SK-N-SH (cell line): ENCODE measurements at regions not wholly inside any gene's neighbourhood (a gene's known extent, or its start where the extent isn't known, plus 50 kb on each side); places are given as distances from the start of the nearest gene placed in this dataset.

Experiments used
- CTCF ChIA-PET: fragments of 300-600, 350-600 bp; formaldehyde crosslinking; extraction: SDS; loops from one replicate; lab custom pipeline; 2021; lab: Yijun Ruan, JAX
- POLR2A ChIA-PET: fragments of 350-600 bp; sonication (Branson Sonifier 250); formaldehyde crosslinking; extraction: SDS; loops from one replicate; lab custom pipeline; 2020; ENCODE audit warnings: antibody characterized with exemption, inconsistent platforms; lab: Yijun Ruan, JAX
- DNase-seq: peaks from one replicate; pipeline ENCODE4 v3.0.0; 2012
- H2AFZ ChIP-seq: fragments of 200-600 bp; sonication (generic); 2 replicates; pipeline ENCODE4 v1.8.1; 2016; ENCODE audit warnings: antibody characterized with exemption, mild to moderate bottlenecking, low read depth
- H3F3A ChIP-seq: fragments of 200-600 bp; sonication (generic); replicated peaks from 2 replicates; pipeline ENCODE3; 2016; ENCODE audit warnings: antibody characterized with exemption, mild to moderate bottlenecking; ENCODE audit not compliant: insufficient read depth
- H3K27ac ChIP-seq, 2 experiments: fragments of 200-500 bp in 1 of 2; fragments of 200-600 bp in 1 of 2; sonication (Bioruptor generic) in 1 of 2; sonication (generic), shearing (Covaris generic) in 1 of 2; 2 replicates each; pipeline versions ENCODE4 v1.5.1 to v1.6.1; 2014 to 2016; ENCODE audit warnings: low read depth in 2 of 2, inconsistent platforms in 1 of 2, low read length in 1 of 2, mild to moderate bottlenecking in 1 of 2, mixed read lengths in 1 of 2
- H3K27me3 ChIP-seq: fragments of 200-600 bp; sonication (generic), shearing (Covaris generic); 2 replicates; pipeline ENCODE4 v1.6.1; 2016; ENCODE audit warnings: mixed run types; ENCODE audit not compliant: insufficient read depth
- H3K36me3 ChIP-seq, 2 experiments: fragments of 200-500 bp in 1 of 2; fragments of 200-600 bp in 1 of 2; sonication (Bioruptor generic) in 1 of 2; sonication (generic) in 1 of 2; replicated peaks in 1 of 2; 2 replicates each; pipeline versions ENCODE3 to v1.5.1; 2014 to 2016; ENCODE audit warnings: low read length in 1 of 2, mild to moderate bottlenecking in 1 of 2; ENCODE audit not compliant: insufficient read depth in 2 of 2, control insufficient read depth in 1 of 2
- H3K4me1 ChIP-seq, 2 experiments: fragments of 200-500 bp in 1 of 2; fragments of 200-600 bp in 1 of 2; sonication (Bioruptor generic) in 1 of 2; sonication (generic), shearing (Covaris generic) in 1 of 2; 2 replicates each; pipeline versions ENCODE4 v1.5.1 to v1.6.1; 2014 to 2016; ENCODE audit warnings: low read depth in 1 of 2, low read length in 1 of 2, mixed run types in 1 of 2; ENCODE audit not compliant: insufficient read depth in 2 of 2, control insufficient read depth in 1 of 2
- H3K4me2 ChIP-seq: fragments of 200-600 bp; sonication (generic), shearing (Covaris generic); 2 replicates; pipeline ENCODE4 v1.6.1; 2017; ENCODE audit warnings: mixed run types
- H3K4me3 ChIP-seq, 2 experiments: fragments of 200-500 bp in 1 of 2; fragments of 200-600 bp in 1 of 2; sonication (Bioruptor generic) in 1 of 2; sonication (generic), shearing (Covaris generic) in 1 of 2; 2 replicates each; pipeline versions ENCODE4 v1.5.1 to v1.8.1; 2014 to 2016; ENCODE audit warnings: low read depth in 2 of 2, inconsistent platforms in 1 of 2, low read length in 1 of 2, mild to moderate bottlenecking in 1 of 2, mixed read lengths in 1 of 2, moderate library complexity in 1 of 2
- H3K79me2 ChIP-seq: fragments of 200-600 bp; sonication (generic); 2 replicates; pipeline ENCODE4 v1.8.1; 2017; ENCODE audit warnings: mild to moderate bottlenecking; ENCODE audit not compliant: insufficient read depth
- H3K9ac ChIP-seq: fragments of 200-600 bp; sonication (generic); 2 replicates; pipeline ENCODE4 v1.6.1; 2017; ENCODE audit warnings: mixed run types
- H3K9me2 ChIP-seq: fragments of 200-600 bp; sonication (generic); 2 replicates; pipeline ENCODE4 v1.6.1; 2017; ENCODE audit warnings: mixed run types
- H3K9me3 ChIP-seq: fragments of 200-600 bp; sonication (generic); 2 replicates; pipeline ENCODE4 v1.6.1; 2017; ENCODE audit warnings: mixed run types, mild to moderate bottlenecking, moderate library complexity
- H4K20me1 ChIP-seq: fragments of 200-600 bp; sonication (generic); 2 replicates; pipeline ENCODE4 v1.6.1; 2017; ENCODE audit warnings: mild to moderate bottlenecking, mixed run types; ENCODE audit not compliant: insufficient read depth
- CHD2 ChIP-seq: fragments of 150-350 bp; IDR thresholded peaks from 2 replicates; pipeline ENCODE4 v1.6.1; 2018; ENCODE audit warnings: low read length; ENCODE audit not compliant: partially characterized antibody
- ELF1 ChIP-seq: IDR thresholded peaks from 2 replicates; pipeline ENCODE4 v1.4.0; 2012
- FOSL2 ChIP-seq: IDR thresholded peaks from 2 replicates; pipeline ENCODE4 v1.4.0; 2012; ENCODE audit warnings: low read depth, mild to moderate bottlenecking, moderate library complexity, borderline replicate concordance
- FOXM1 ChIP-seq: IDR thresholded peaks from 2 replicates; pipeline ENCODE4 v1.4.0; 2012; ENCODE audit warnings: low read depth, mild to moderate bottlenecking
- JUND ChIP-seq: IDR thresholded peaks from 2 replicates; pipeline ENCODE4 v1.4.0; 2012
- MEF2A ChIP-seq: IDR thresholded peaks from 2 replicates; pipeline ENCODE4 v1.4.0; 2012; ENCODE audit warnings: low read depth, borderline replicate concordance
- NFIC ChIP-seq: IDR thresholded peaks from 2 replicates; pipeline ENCODE4 v1.4.0; 2012; ENCODE audit warnings: borderline replicate concordance
- NRF1 ChIP-seq: IDR thresholded peaks from 2 replicates; pipeline ENCODE4 v1.6.1; 2012; ENCODE audit warnings: low read depth, mild to moderate bottlenecking, low read length
- POLR2AphosphoS5 ChIP-seq: IDR thresholded peaks from 2 replicates; pipeline ENCODE4 v1.6.1; 2012; ENCODE audit warnings: low read depth, low read length
- RAD21 ChIP-seq: IDR thresholded peaks from 2 replicates; pipeline ENCODE4 v1.6.1; 2012; ENCODE audit warnings: mild to moderate bottlenecking, low read length
- RCOR1 ChIP-seq: fragments of 150-350 bp; IDR thresholded peaks from 2 replicates; pipeline ENCODE4 v1.6.1; 2017; ENCODE audit warnings: antibody characterized with exemption, low read length
- RFX5 ChIP-seq: IDR thresholded peaks from 2 replicates; pipeline ENCODE4 v1.6.1; 2012; ENCODE audit warnings: mild to moderate bottlenecking, improper control_type of control experiment, low read length
- RXRA ChIP-seq: IDR thresholded peaks from 2 replicates; pipeline ENCODE4 v1.4.0; 2012; ENCODE audit warnings: low read depth, mild to moderate bottlenecking, borderline replicate concordance
- SIN3A ChIP-seq: IDR thresholded peaks from 2 replicates; pipeline ENCODE4 v1.6.1; 2012; ENCODE audit warnings: low read depth, mild to moderate bottlenecking, low read length, moderate library complexity, borderline replicate concordance
- SMC3 ChIP-seq: IDR thresholded peaks from 2 replicates; pipeline ENCODE4 v1.6.1; 2012; ENCODE audit warnings: low read depth, low read length, improper control_type of control experiment
- TCF12 ChIP-seq: IDR thresholded peaks from 2 replicates; pipeline ENCODE4 v1.4.0; 2012
- TEAD4 ChIP-seq: IDR thresholded peaks from 2 replicates; pipeline ENCODE4 v1.4.0; 2012; ENCODE audit warnings: mild to moderate bottlenecking, borderline replicate concordance; ENCODE audit not compliant: insufficient read depth
- YY1 ChIP-seq: IDR thresholded peaks from 2 replicates; pipeline ENCODE4 v1.4.0; 2012; ENCODE audit warnings: low read depth, mild to moderate bottlenecking
- WGBS: methylation state at CpG from one replicate; pipeline ENCODE4 v1.1.6; 2017; ENCODE audit warnings: low lambda C conversion rate; 5-methylcytosine and 5-hydroxymethylcytosine counted together
- TF ChIP-seq, protein P1 (sequence below): IDR thresholded peaks from 2 replicates; pipeline ENCODE4 v1.4.0; 2012; ENCODE audit warnings: low read depth
- TF ChIP-seq, protein P2 (sequence below): IDR thresholded peaks from 2 replicates; pipeline ENCODE4 v1.6.1; 2012; ENCODE audit warnings: mild to moderate bottlenecking, low read depth, low read length, moderate library complexity
- TF ChIP-seq, protein P3 (sequence below): fragments of 150-350 bp; IDR thresholded peaks from 2 replicates; pipeline ENCODE4 v1.6.1; 2016; ENCODE audit warnings: mild to moderate bottlenecking, low read depth, low read length
- TF ChIP-seq, protein P4 (sequence below): IDR thresholded peaks from 2 replicates; pipeline ENCODE4; 2012

DNA sequence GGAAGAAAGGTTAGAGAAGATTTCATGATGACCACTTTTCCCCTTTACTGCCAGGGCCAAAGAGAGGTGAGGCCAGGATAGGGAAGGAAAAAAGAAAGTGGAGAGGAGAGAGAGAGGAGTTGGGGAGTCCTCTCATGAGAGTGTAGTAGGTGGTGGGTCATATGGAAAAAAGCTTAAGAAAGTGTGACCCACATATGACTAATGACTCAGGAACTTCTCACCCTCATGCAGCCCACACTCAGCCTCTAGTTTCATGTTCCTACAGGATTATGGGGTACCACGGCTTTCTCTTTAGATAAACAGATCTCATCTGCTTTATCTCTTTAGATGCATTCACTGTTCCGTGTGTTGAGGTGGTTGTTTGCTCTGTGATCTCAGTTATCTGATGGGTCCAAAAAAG lies 462.5 kb upstream of the IGFBP3 start:
- Histone ChIP-seq H3K9ac (no peak overlapping the region), H3K27ac (no peak overlapping the region), H3K36me3 (peaks cover 0 to 3% of the 10 kb centered on the region in 2 experiments), H3K4me3 (no peak overlapping the region), H2AFZ (no peak overlapping the region), H3K9me3 (peaks cover 10% of the 10 kb centered on the region), H3K9me2 (no peaks in the 10 kb centered on the region), H3K4me1 (peaks cover 0 to 3% of the 10 kb centered on the region in 2 experiments; a peak in 1 of 4 replicates), H3K27me3 (no peaks in the 10 kb centered on the region), H3F3A (peaks cover 20% of the 10 kb centered on the region), H4K20me1 (no peaks in the 10 kb centered on the region), H3K4me2 (no peak overlapping the region), H3K79me2 (no peaks in the 10 kb centered on the region)
- ChIA-PET CTCF (interaction anchor here (0.6 kb wide), 1 partner anchor 35 kb away, joined by 3 read pairs; no protein-coding TSS in a partner anchor), POLR2A (no interaction called here)
- 75% methylated on average over 2 of the region's 2 CpGs for WGBS
- no peak for DNase-seq
- TF ChIP-seq SMC3 = no peak

DNA sequence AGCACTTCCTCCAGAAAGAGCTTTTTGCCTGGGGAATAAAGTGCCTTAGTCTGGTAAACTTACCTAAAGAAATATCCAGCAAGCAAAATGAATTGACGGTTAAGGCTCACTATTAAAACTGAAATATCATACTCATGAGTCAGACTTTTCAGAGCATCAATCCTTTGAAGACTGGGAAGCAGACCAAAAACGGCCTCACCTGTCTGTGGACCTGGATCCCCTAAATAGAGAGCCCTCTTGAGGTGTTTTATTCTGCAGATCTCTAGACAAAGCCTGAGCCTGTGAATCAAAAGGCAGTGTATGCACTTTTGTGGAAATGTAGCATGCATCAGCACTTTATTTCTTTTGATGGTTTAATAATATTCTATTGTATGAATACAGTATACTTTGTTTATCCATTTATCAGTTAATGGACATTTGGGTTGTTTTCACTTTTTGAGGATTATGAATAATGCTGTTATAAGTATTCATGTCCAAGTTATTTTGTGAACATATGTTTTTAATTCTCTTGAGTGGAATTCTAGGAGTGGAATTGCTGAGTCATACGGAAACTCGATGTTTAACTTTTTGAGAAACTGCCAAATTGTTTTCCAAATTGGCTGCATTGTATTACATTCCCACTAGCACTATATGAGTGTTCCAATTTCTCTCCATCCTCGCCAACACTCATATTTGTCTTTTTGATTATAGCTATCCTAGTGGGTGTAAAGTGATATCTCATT lies 449.0 kb upstream of the IGFBP3 start:
- no peak for DNase-seq
- no peaks in the 10 kb centered on the region for H3K36me3 ChIP-seq
- peak overlapping the region; percentile 29 for H3K4me2 ChIP-seq
- H3K79me2 ChIP-seq = no peaks in the 10 kb centered on the region
- H3K9me3 ChIP-seq = peaks cover 15% of the 10 kb centered on the region; the same call in 1 of the 2 replicates
- no peak overlapping the region for H2AFZ ChIP-seq
- no peaks in the 10 kb centered on the region for H3K4me1 ChIP-seq
- POLR2A ChIA-PET = no interaction called here
- H4K20me1 ChIP-seq = no peaks in the 10 kb centered on the region
- H3K4me3 ChIP-seq = no peak overlapping the region
- H3K9ac ChIP-seq = peak overlapping the region; percentile 6; the same call in 1 of the 2 replicates
- H3K27ac ChIP-seq = peak overlapping the region; percentile 54 to 78; a peak in 3 of 4 replicates
- WGBS = 9% methylated on average over 5 of the region's 5 CpGs
- peaks cover 23% of the 10 kb centered on the region for H3F3A ChIP-seq
- no peaks in the 10 kb centered on the region for H3K27me3 ChIP-seq
- H3K9me2 ChIP-seq = no peaks in the 10 kb centered on the region
- CTCF ChIA-PET = interaction anchor here (0.9 kb wide), 1 partner anchor 447 kb away, joined by 3 read pairs; no protein-coding TSS in a partner anchor
- TF ChIP-seq RAD21 = no peak
- peak; percentile 99 for TF ChIP-seq NFIC
- TF ChIP-seq, protein P1, sequence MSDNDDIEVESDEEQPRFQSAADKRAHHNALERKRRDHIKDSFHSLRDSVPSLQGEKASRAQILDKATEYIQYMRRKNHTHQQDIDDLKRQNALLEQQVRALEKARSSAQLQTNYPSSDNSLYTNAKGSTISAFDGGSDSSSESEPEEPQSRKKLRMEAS = 0 out of 2 replicates have a peak, but pooled peaks have one; percentile 57
- no peak for TF ChIP-seq SMC3
- TF ChIP-seq YY1 = peak; percentile 52; the same call in 1 of the 2 replicates
- TF ChIP-seq JUND = peak; percentile 99
- TF ChIP-seq POLR2AphosphoS5 = peak; percentile 92
- TF ChIP-seq, protein P2, sequence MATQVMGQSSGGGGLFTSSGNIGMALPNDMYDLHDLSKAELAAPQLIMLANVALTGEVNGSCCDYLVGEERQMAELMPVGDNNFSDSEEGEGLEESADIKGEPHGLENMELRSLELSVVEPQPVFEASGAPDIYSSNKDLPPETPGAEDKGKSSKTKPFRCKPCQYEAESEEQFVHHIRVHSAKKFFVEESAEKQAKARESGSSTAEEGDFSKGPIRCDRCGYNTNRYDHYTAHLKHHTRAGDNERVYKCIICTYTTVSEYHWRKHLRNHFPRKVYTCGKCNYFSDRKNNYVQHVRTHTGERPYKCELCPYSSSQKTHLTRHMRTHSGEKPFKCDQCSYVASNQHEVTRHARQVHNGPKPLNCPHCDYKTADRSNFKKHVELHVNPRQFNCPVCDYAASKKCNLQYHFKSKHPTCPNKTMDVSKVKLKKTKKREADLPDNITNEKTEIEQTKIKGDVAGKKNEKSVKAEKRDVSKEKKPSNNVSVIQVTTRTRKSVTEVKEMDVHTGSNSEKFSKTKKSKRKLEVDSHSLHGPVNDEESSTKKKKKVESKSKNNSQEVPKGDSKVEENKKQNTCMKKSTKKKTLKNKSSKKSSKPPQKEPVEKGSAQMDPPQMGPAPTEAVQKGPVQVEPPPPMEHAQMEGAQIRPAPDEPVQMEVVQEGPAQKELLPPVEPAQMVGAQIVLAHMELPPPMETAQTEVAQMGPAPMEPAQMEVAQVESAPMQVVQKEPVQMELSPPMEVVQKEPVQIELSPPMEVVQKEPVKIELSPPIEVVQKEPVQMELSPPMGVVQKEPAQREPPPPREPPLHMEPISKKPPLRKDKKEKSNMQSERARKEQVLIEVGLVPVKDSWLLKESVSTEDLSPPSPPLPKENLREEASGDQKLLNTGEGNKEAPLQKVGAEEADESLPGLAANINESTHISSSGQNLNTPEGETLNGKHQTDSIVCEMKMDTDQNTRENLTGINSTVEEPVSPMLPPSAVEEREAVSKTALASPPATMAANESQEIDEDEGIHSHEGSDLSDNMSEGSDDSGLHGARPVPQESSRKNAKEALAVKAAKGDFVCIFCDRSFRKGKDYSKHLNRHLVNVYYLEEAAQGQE = no peak
- TF ChIP-seq FOSL2 = peak; percentile 96
- TF ChIP-seq TEAD4 = peak; percentile 99
- TF ChIP-seq RCOR1 = no peak
- TF ChIP-seq ELF1 = no peak; the same call in 1 of the 2 replicates
- peak; percentile 94 for TF ChIP-seq FOXM1
- TF ChIP-seq RXRA = peak; percentile 92
- TF ChIP-seq SIN3A = no peak
- TF ChIP-seq, protein P3, sequence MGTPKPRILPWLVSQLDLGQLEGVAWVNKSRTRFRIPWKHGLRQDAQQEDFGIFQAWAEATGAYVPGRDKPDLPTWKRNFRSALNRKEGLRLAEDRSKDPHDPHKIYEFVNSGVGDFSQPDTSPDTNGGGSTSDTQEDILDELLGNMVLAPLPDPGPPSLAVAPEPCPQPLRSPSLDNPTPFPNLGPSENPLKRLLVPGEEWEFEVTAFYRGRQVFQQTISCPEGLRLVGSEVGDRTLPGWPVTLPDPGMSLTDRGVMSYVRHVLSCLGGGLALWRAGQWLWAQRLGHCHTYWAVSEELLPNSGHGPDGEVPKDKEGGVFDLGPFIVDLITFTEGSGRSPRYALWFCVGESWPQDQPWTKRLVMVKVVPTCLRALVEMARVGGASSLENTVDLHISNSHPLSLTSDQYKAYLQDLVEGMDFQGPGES = no peak
- TF ChIP-seq, protein P4, sequence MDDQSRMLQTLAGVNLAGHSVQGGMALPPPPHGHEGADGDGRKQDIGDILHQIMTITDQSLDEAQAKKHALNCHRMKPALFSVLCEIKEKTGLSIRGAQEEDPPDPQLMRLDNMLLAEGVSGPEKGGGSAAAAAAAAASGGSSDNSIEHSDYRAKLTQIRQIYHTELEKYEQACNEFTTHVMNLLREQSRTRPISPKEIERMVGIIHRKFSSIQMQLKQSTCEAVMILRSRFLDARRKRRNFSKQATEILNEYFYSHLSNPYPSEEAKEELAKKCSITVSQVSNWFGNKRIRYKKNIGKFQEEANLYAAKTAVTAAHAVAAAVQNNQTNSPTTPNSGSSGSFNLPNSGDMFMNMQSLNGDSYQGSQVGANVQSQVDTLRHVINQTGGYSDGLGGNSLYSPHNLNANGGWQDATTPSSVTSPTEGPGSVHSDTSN = peak; percentile 86
- TF ChIP-seq CHD2 = no peak
- peak; percentile 70; the same call in 1 of the 2 replicates for TF ChIP-seq MEF2A
- no peak for TF ChIP-seq RFX5
- peak; percentile 100 for TF ChIP-seq TCF12
- TF ChIP-seq NRF1 = no peak
